SK-N-SH (cell line): ENCODE measurements at regions not wholly inside any gene's neighbourhood (a gene's known extent, or its start where the extent isn't known, plus 50 kb on each side); places are given as distances from the start of the nearest gene placed in this dataset.

ENCODE experiments used
- CTCF ChIA-PET: fragments of 300-600, 350-600 bp; formaldehyde crosslinking; extraction: SDS; loops from one replicate; lab custom pipeline; 2021; lab: Yijun Ruan, JAX
- POLR2A ChIA-PET: fragments of 350-600 bp; sonication (Branson Sonifier 250); formaldehyde crosslinking; extraction: SDS; loops from one replicate; lab custom pipeline; 2020; ENCODE audit warnings: antibody characterized with exemption, inconsistent platforms; lab: Yijun Ruan, JAX
- DNase-seq: peaks from one replicate; pipeline ENCODE4 v3.0.0; 2012
- H2AFZ ChIP-seq: fragments of 200-600 bp; sonication (generic); 2 replicates; pipeline ENCODE4 v1.8.1; 2016; ENCODE audit warnings: antibody characterized with exemption, mild to moderate bottlenecking, low read depth
- H3F3A ChIP-seq: fragments of 200-600 bp; sonication (generic); replicated peaks from 2 replicates; pipeline ENCODE3; 2016; ENCODE audit warnings: antibody characterized with exemption, mild to moderate bottlenecking; ENCODE audit not compliant: insufficient read depth
- H3K27ac ChIP-seq, 2 experiments: fragments of 200-500 bp in 1 of 2; fragments of 200-600 bp in 1 of 2; sonication (Bioruptor generic) in 1 of 2; sonication (generic), shearing (Covaris generic) in 1 of 2; 2 replicates each; pipeline versions ENCODE4 v1.5.1 to v1.6.1; 2014 to 2016; ENCODE audit warnings: low read depth in 2 of 2, inconsistent platforms in 1 of 2, low read length in 1 of 2, mild to moderate bottlenecking in 1 of 2, mixed read lengths in 1 of 2
- H3K27me3 ChIP-seq: fragments of 200-600 bp; sonication (generic), shearing (Covaris generic); 2 replicates; pipeline ENCODE4 v1.6.1; 2016; ENCODE audit warnings: mixed run types; ENCODE audit not compliant: insufficient read depth
- H3K36me3 ChIP-seq, 2 experiments: fragments of 200-500 bp in 1 of 2; fragments of 200-600 bp in 1 of 2; sonication (Bioruptor generic) in 1 of 2; sonication (generic) in 1 of 2; replicated peaks in 1 of 2; 2 replicates each; pipeline versions ENCODE3 to v1.5.1; 2014 to 2016; ENCODE audit warnings: low read length in 1 of 2, mild to moderate bottlenecking in 1 of 2; ENCODE audit not compliant: insufficient read depth in 2 of 2, control insufficient read depth in 1 of 2
- H3K4me1 ChIP-seq, 2 experiments: fragments of 200-500 bp in 1 of 2; fragments of 200-600 bp in 1 of 2; sonication (Bioruptor generic) in 1 of 2; sonication (generic), shearing (Covaris generic) in 1 of 2; 2 replicates each; pipeline versions ENCODE4 v1.5.1 to v1.6.1; 2014 to 2016; ENCODE audit warnings: low read depth in 1 of 2, low read length in 1 of 2, mixed run types in 1 of 2; ENCODE audit not compliant: insufficient read depth in 2 of 2, control insufficient read depth in 1 of 2
- H3K4me2 ChIP-seq: fragments of 200-600 bp; sonication (generic), shearing (Covaris generic); 2 replicates; pipeline ENCODE4 v1.6.1; 2017; ENCODE audit warnings: mixed run types
- H3K4me3 ChIP-seq, 2 experiments: fragments of 200-500 bp in 1 of 2; fragments of 200-600 bp in 1 of 2; sonication (Bioruptor generic) in 1 of 2; sonication (generic), shearing (Covaris generic) in 1 of 2; 2 replicates each; pipeline versions ENCODE4 v1.5.1 to v1.8.1; 2014 to 2016; ENCODE audit warnings: low read depth in 2 of 2, inconsistent platforms in 1 of 2, low read length in 1 of 2, mild to moderate bottlenecking in 1 of 2, mixed read lengths in 1 of 2, moderate library complexity in 1 of 2
- H3K79me2 ChIP-seq: fragments of 200-600 bp; sonication (generic); 2 replicates; pipeline ENCODE4 v1.8.1; 2017; ENCODE audit warnings: mild to moderate bottlenecking; ENCODE audit not compliant: insufficient read depth
- H3K9ac ChIP-seq: fragments of 200-600 bp; sonication (generic); 2 replicates; pipeline ENCODE4 v1.6.1; 2017; ENCODE audit warnings: mixed run types
- H3K9me2 ChIP-seq: fragments of 200-600 bp; sonication (generic); 2 replicates; pipeline ENCODE4 v1.6.1; 2017; ENCODE audit warnings: mixed run types
- H3K9me3 ChIP-seq: fragments of 200-600 bp; sonication (generic); 2 replicates; pipeline ENCODE4 v1.6.1; 2017; ENCODE audit warnings: mixed run types, mild to moderate bottlenecking, moderate library complexity
- H4K20me1 ChIP-seq: fragments of 200-600 bp; sonication (generic); 2 replicates; pipeline ENCODE4 v1.6.1; 2017; ENCODE audit warnings: mild to moderate bottlenecking, mixed run types; ENCODE audit not compliant: insufficient read depth
- CHD2 ChIP-seq: fragments of 150-350 bp; IDR thresholded peaks from 2 replicates; pipeline ENCODE4 v1.6.1; 2018; ENCODE audit warnings: low read length; ENCODE audit not compliant: partially characterized antibody
- CTCF ChIP-seq: fragments of 200-600 bp; sonication (generic); IDR thresholded peaks from 2 replicates; pipeline ENCODE4 v1.6.1; 2017; ENCODE audit warnings: antibody characterized with exemption, mild to moderate bottlenecking, moderate library complexity
- ELF1 ChIP-seq: IDR thresholded peaks from 2 replicates; pipeline ENCODE4 v1.4.0; 2012
- EP300 ChIP-seq, 2 experiments: IDR thresholded peaks; 2 replicates each; pipeline versions ENCODE4 v1.4.0 to v1.6.1; 2012; ENCODE audit warnings: borderline replicate concordance in 1 of 2, low read depth in 1 of 2, low read length in 1 of 2
- EZH2phosphoT487 ChIP-seq: fragments of 200-600 bp; sonication (generic); IDR thresholded peaks from 2 replicates; pipeline ENCODE4 v1.6.1; 2017; ENCODE audit warnings: low read depth, mixed run types, mild to moderate bottlenecking, antibody characterized with exemption, moderate library complexity, borderline replicate concordance
- FOSL2 ChIP-seq: IDR thresholded peaks from 2 replicates; pipeline ENCODE4 v1.4.0; 2012; ENCODE audit warnings: low read depth, mild to moderate bottlenecking, moderate library complexity, borderline replicate concordance
- FOXJ3 ChIP-seq: sonication (generic); formaldehyde crosslinking; IDR thresholded peaks from 2 replicates; pipeline ENCODE4 v1.5.1; 2020; ENCODE audit warnings: mild to moderate bottlenecking, missing genetic modification reagents
- FOXM1 ChIP-seq: IDR thresholded peaks from 2 replicates; pipeline ENCODE4 v1.4.0; 2012; ENCODE audit warnings: low read depth, mild to moderate bottlenecking
- IRF3 ChIP-seq: fragments of 150-350 bp; IDR thresholded peaks from 2 replicates; pipeline ENCODE4 v1.6.1; 2016; ENCODE audit warnings: mild to moderate bottlenecking, low read depth, low read length
- JUND ChIP-seq: IDR thresholded peaks from 2 replicates; pipeline ENCODE4 v1.4.0; 2012
- MAX ChIP-seq: IDR thresholded peaks from 2 replicates; pipeline ENCODE4 v1.4.0; 2012; ENCODE audit warnings: low read depth
- MXI1 ChIP-seq: IDR thresholded peaks from 2 replicates; pipeline ENCODE4 v1.6.1; 2012; ENCODE audit warnings: mild to moderate bottlenecking, low read depth, low read length, improper control_type of control experiment
- NRF1 ChIP-seq: IDR thresholded peaks from 2 replicates; pipeline ENCODE4 v1.6.1; 2012; ENCODE audit warnings: low read depth, mild to moderate bottlenecking, low read length
- PBX3 ChIP-seq: IDR thresholded peaks from 2 replicates; pipeline ENCODE4; 2012
- POLR2AphosphoS5 ChIP-seq: IDR thresholded peaks from 2 replicates; pipeline ENCODE4 v1.6.1; 2012; ENCODE audit warnings: low read depth, low read length
- RCOR1 ChIP-seq: fragments of 150-350 bp; IDR thresholded peaks from 2 replicates; pipeline ENCODE4 v1.6.1; 2017; ENCODE audit warnings: antibody characterized with exemption, low read length
- RFX5 ChIP-seq: IDR thresholded peaks from 2 replicates; pipeline ENCODE4 v1.6.1; 2012; ENCODE audit warnings: mild to moderate bottlenecking, improper control_type of control experiment, low read length
- SIN3A ChIP-seq: IDR thresholded peaks from 2 replicates; pipeline ENCODE4 v1.6.1; 2012; ENCODE audit warnings: low read depth, mild to moderate bottlenecking, low read length, moderate library complexity, borderline replicate concordance
- TCF12 ChIP-seq: IDR thresholded peaks from 2 replicates; pipeline ENCODE4 v1.4.0; 2012
- TEAD4 ChIP-seq: IDR thresholded peaks from 2 replicates; pipeline ENCODE4 v1.4.0; 2012; ENCODE audit warnings: mild to moderate bottlenecking, borderline replicate concordance; ENCODE audit not compliant: insufficient read depth
- USF1 ChIP-seq: IDR thresholded peaks from 2 replicates; pipeline ENCODE4 v1.4.0; 2012; ENCODE audit warnings: low read depth, borderline replicate concordance
- USF2 ChIP-seq: fragments of 150-350 bp; IDR thresholded peaks from 2 replicates; pipeline ENCODE4 v1.6.1; 2017; ENCODE audit warnings: antibody characterized with exemption, low read length, low read depth, borderline replicate concordance
- ZBTB33 ChIP-seq: IDR thresholded peaks from 2 replicates; pipeline ENCODE4 v1.4.0; 2012; ENCODE audit warnings: low read depth, borderline replicate concordance
- WGBS: methylation state at CpG from one replicate; pipeline ENCODE4 v1.1.6; 2017; ENCODE audit warnings: low lambda C conversion rate; 5-methylcytosine and 5-hydroxymethylcytosine counted together

GRCh38 chr1:47647327-47647845 lies 209.5 kb downstream of the FOXD2 start (continued):
- TF ChIP-seq MAX (no peak), PBX3 (no peak), FOXM1 (no peak), CHD2 (no peak), SIN3A (no peak), TEAD4 (no peak), USF2 (no peak), JUND (no peak)

GRCh38 chr1:47650205-47650604 lies 212.4 kb downstream of the FOXD2 start:
- Histone ChIP-seq H3K27me3 (peaks cover 4% of the 10 kb centered on the region; the same call in 1 of the 2 replicates), H2AFZ (no peak overlapping the region), H3K9me3 (no peaks in the 10 kb centered on the region), H3F3A (peaks cover 7% of the 10 kb centered on the region), H3K4me1 (peaks cover 8 to 19% of the 10 kb centered on the region in 2 experiments; a peak in 2 of 4 replicates), H3K4me2 (no peak overlapping the region), H4K20me1 (peaks cover 3% of the 10 kb centered on the region; the same call in 1 of the 2 replicates), H3K9me2 (no peaks in the 10 kb centered on the region), H3K36me3 (no peaks in the 10 kb centered on the region), H3K9ac (no peak overlapping the region), H3K27ac (no peak overlapping the region), H3K4me3 (no peak overlapping the region), H3K79me2 (no peaks in the 10 kb centered on the region)
- WGBS: 20% methylated on average over 7 of the region's 7 CpGs
- ChIA-PET POLR2A (no interaction called here), CTCF (no interaction called here)
- no peak for DNase-seq
- TF ChIP-seq FOXM1 (no peak), CTCF (no peak), PBX3 (peak; percentile 49), ZBTB33 (no peak), NRF1 (no peak), RCOR1 (no peak), SIN3A (no peak), RFX5 (no peak), EZH2phosphoT487 (no peak), EP300 (IDR thresholded peaks at IDR 0.05; ENCODE audit: borderline replicate concordance in 1 of 2, low read depth in 1 of 2, low read length in 1 of 2) (0 out of 4 replicates have a peak, but pooled peaks of 1 of the 2 experiments have one; percentile 9), FOXJ3 (no peak), ELF1 (0 out of 2 replicates have a peak, but pooled peaks have one; percentile 29), FOSL2 (peak; percentile 89), MXI1 (no peak), IRF3 (no peak), TEAD4 (no peak), JUND (peak; percentile 52), POLR2AphosphoS5 (no peak), USF1 (no peak), TCF12 (peak; percentile 67)
